Rectal smooth muscle tissue (tissue), 1 donor: ENCODE measurements at regions not wholly inside any gene's neighbourhood (a gene's known extent, or its start where the extent isn't known, plus 50 kb on each side); places are given as distances from the start of the nearest gene placed in this dataset.
"Not testable (repeated sequence)": the region's sequence is repeated elsewhere in the genome, so short reads cannot be mapped to it uniquely, and the experiment has no call there.

ENCODE experiments used
- H3K27ac ChIP-seq: one replicate; pipeline ENCODE4 v1.7.0; 2013; ENCODE audit warnings: low read depth, low read length, inconsistent platforms
- H3K27me3 ChIP-seq: one replicate; pipeline ENCODE4 v1.7.0; 2013; ENCODE audit warnings: low read length; ENCODE audit not compliant: control insufficient read depth, insufficient read depth
- H3K36me3 ChIP-seq: one replicate; pipeline ENCODE4 v1.7.0; 2013; ENCODE audit warnings: low read length; ENCODE audit not compliant: control insufficient read depth, insufficient read depth
- H3K4me1 ChIP-seq: one replicate; pipeline ENCODE4 v1.7.0; 2013; ENCODE audit warnings: low read length; ENCODE audit not compliant: control insufficient read depth, insufficient read depth
- H3K4me3 ChIP-seq: one replicate; pipeline ENCODE4 v1.7.0; 2013; ENCODE audit warnings: low read length
- H3K9ac ChIP-seq: one replicate; pipeline ENCODE4 v1.7.0; 2013; ENCODE audit warnings: low read length

GRCh38 chr7:69208848-69209247 lies 389.4 kb upstream of the AUTS2 start:
- Histone ChIP-seq H3K4me3 (no peak overlapping the region), H3K9ac (no peak overlapping the region), H3K27ac (no peak overlapping the region), H3K27me3 (peaks cover 2% of the 10 kb centered on the region), H3K36me3 (no peaks in the 10 kb centered on the region), H3K4me1 (no peaks in the 10 kb centered on the region)

GRCh38 chr7:69211336-69211735 lies 386.9 kb upstream of the AUTS2 start:
- Histone ChIP-seq H3K4me1 (no peaks in the 10 kb centered on the region), H3K36me3 (no peaks in the 10 kb centered on the region), H3K4me3 (no peak overlapping the region), H3K9ac (no peak overlapping the region), H3K27me3 (peaks cover 2% of the 10 kb centered on the region), H3K27ac (no peak overlapping the region)

GRCh38 chr7:69211739-69212138 lies 386.5 kb upstream of the AUTS2 start:
- H3K4me3 ChIP-seq = no peak overlapping the region
- peaks cover 2% of the 10 kb centered on the region for H3K27me3 ChIP-seq
- H3K27ac ChIP-seq = no peak overlapping the region
- no peak overlapping the region for H3K9ac ChIP-seq
- no peaks in the 10 kb centered on the region for H3K36me3 ChIP-seq
- no peaks in the 10 kb centered on the region for H3K4me1 ChIP-seq

- Histone ChIP-seq H3K27me3 (no peaks in the 10 kb centered on the region), H3K36me3 (no peaks in the 10 kb centered on the region), H3K27ac (no peak overlapping the region), H3K9ac (no peak overlapping the region), H3K4me1 (no peaks in the 10 kb centered on the region), H3K4me3 (no peak overlapping the region)
These were observed 384.4 kb upstream of the AUTS2 start for GRCh38 chr7:69213878-69214277.

GRCh38 chr7:69215516-69215915 lies 382.8 kb upstream of the AUTS2 start:
- H3K4me1 ChIP-seq, H3K4me3 ChIP-seq, H3K27ac ChIP-seq, H3K27me3 ChIP-seq, H3K36me3 ChIP-seq, H3K9ac ChIP-seq: not testable (repeated sequence)

- no peaks in the 10 kb centered on the region for H3K4me1 ChIP-seq
- no peaks in the 10 kb centered on the region for H3K27me3 ChIP-seq
- H3K9ac ChIP-seq = no peak overlapping the region
- H3K4me3 ChIP-seq = no peak overlapping the region
- no peak overlapping the region for H3K27ac ChIP-seq
- no peaks in the 10 kb centered on the region for H3K36me3 ChIP-seq
These were observed 380.5 kb upstream of the AUTS2 start for GRCh38 chr7:69217516-69218350.

- Histone ChIP-seq H3K4me3 (no peak overlapping the region), H3K9ac (no peak overlapping the region), H3K4me1 (no peaks in the 10 kb centered on the region), H3K36me3 (no peaks in the 10 kb centered on the region), H3K27ac (no peak overlapping the region), H3K27me3 (no peaks in the 10 kb centered on the region)
These were observed 379.7 kb upstream of the AUTS2 start for GRCh38 chr7:69218576-69218975.

GRCh38 chr7:69219381-69219780 lies 378.9 kb upstream of the AUTS2 start:
- Histone ChIP-seq H3K27me3 (no peaks in the 10 kb centered on the region), H3K9ac (no peak overlapping the region), H3K27ac (no peak overlapping the region), H3K4me3 (no peak overlapping the region), H3K4me1 (no peaks in the 10 kb centered on the region), H3K36me3 (no peaks in the 10 kb centered on the region)

GRCh38 chr7:69225259-69225943 lies 372.9 kb upstream of the AUTS2 start:
- H3K27ac ChIP-seq = no peak overlapping the region
- H3K36me3 ChIP-seq = no peaks in the 10 kb centered on the region
- H3K27me3 ChIP-seq = no peaks in the 10 kb centered on the region
- H3K9ac ChIP-seq = no peak overlapping the region
- H3K4me1 ChIP-seq = no peaks in the 10 kb centered on the region
- no peak overlapping the region for H3K4me3 ChIP-seq

- no peaks in the 10 kb centered on the region for H3K27me3 ChIP-seq
- no peak overlapping the region for H3K27ac ChIP-seq
- no peaks in the 10 kb centered on the region for H3K4me1 ChIP-seq
- no peaks in the 10 kb centered on the region for H3K36me3 ChIP-seq
- H3K4me3 ChIP-seq = no peak overlapping the region
- no peak overlapping the region for H3K9ac ChIP-seq
These were observed 370.0 kb upstream of the AUTS2 start for GRCh38 chr7:69228212-69228811.

- H3K9ac ChIP-seq = no peak overlapping the region
- no peak overlapping the region for H3K4me3 ChIP-seq
- no peaks in the 10 kb centered on the region for H3K4me1 ChIP-seq
- H3K27me3 ChIP-seq = no peaks in the 10 kb centered on the region
- no peaks in the 10 kb centered on the region for H3K36me3 ChIP-seq
- no peak overlapping the region for H3K27ac ChIP-seq
These were observed 365.6 kb upstream of the AUTS2 start for GRCh38 chr7:69232445-69233376.

- Histone ChIP-seq H3K9ac (no peak overlapping the region), H3K36me3 (no peaks in the 10 kb centered on the region), H3K27me3 (no peaks in the 10 kb centered on the region), H3K4me1 (no peaks in the 10 kb centered on the region), H3K4me3 (no peak overlapping the region), H3K27ac (no peak overlapping the region)
These were observed 360.7 kb upstream of the AUTS2 start for GRCh38 chr7:69237541-69237940.
